ENCODE measurements at regions not wholly inside any gene's neighbourhood (a gene's known extent, or its start where the extent isn't known, plus 50 kb on each side); places are given as distances from the start of the nearest gene placed in this dataset.

DNA sequence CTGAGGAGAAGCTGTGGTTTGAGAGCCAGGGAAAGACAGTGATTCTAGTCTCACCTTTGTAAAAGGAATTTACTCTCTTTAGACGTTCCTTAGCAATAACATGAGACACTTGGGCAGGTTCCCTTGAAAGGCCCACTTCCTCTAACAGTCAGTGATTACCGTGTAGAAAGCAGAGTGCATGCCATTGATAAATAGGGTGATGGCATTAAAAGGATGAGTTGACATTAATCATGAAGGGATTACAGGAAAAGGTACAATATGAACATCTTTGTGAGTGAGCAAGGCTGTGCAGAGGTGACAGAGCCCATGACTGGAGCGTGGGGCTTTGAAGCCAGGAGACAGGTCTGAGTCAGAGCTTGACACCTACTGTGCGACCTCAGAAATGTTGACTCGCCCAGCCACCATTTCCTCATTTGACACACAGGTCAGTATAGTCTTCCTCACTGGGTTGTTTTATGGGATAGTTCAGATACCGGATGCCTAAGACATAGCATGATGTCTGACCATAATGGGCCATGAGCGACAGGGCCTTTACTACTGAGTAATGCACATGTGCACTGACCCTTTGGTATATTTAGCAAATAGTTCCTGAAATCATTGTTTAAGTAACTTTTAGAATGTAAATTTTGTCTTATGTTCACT is 341.7 kb upstream of the MTNR1B start:
- TF ChIP-seq, protein P1, sequence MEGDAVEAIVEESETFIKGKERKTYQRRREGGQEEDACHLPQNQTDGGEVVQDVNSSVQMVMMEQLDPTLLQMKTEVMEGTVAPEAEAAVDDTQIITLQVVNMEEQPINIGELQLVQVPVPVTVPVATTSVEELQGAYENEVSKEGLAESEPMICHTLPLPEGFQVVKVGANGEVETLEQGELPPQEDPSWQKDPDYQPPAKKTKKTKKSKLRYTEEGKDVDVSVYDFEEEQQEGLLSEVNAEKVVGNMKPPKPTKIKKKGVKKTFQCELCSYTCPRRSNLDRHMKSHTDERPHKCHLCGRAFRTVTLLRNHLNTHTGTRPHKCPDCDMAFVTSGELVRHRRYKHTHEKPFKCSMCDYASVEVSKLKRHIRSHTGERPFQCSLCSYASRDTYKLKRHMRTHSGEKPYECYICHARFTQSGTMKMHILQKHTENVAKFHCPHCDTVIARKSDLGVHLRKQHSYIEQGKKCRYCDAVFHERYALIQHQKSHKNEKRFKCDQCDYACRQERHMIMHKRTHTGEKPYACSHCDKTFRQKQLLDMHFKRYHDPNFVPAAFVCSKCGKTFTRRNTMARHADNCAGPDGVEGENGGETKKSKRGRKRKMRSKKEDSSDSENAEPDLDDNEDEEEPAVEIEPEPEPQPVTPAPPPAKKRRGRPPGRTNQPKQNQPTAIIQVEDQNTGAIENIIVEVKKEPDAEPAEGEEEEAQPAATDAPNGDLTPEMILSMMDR (IDR thresholded peaks at IDR 0.05), result no peak
- no peak for TF ChIP-seq POLR2A (IDR thresholded peaks at IDR 0.05)

All from heart left ventricle (tissue), 13 donors.